GM12891 (cell line): ENCODE measurements at regions not wholly inside any gene's neighbourhood (a gene's known extent, or its start where the extent isn't known, plus 50 kb on each side); places are given as distances from the start of the nearest gene placed in this dataset.

Source experiments
- PAX5 ChIP-seq: IDR thresholded peaks from 2 replicates; pipeline ENCODE4 v1.6.1; 2011; ENCODE audit warnings: low read length, moderate library complexity, mild to moderate bottlenecking; ENCODE audit not compliant: insufficient read depth, severe bottlenecking
- POLR2A ChIP-seq: IDR thresholded peaks from 2 replicates; pipeline ENCODE4 v1.6.1; 2011; ENCODE audit warnings: low read depth, low read length, control low read depth
- POLR2AphosphoS5 ChIP-seq: IDR thresholded peaks from 2 replicates; pipeline ENCODE4 v1.6.1; 2011; ENCODE audit warnings: low read depth, low read length, control low read depth
- POU2F2 ChIP-seq: IDR thresholded peaks from 2 replicates; pipeline ENCODE4 v1.6.1; 2011; ENCODE audit warnings: low read depth, mild to moderate bottlenecking, control low read depth, low read length, moderate library complexity
- SPI1 ChIP-seq: IDR thresholded peaks from 2 replicates; pipeline ENCODE4 v1.6.1; 2011; ENCODE audit warnings: low read depth, low read length, control low read depth
- TAF1 ChIP-seq: IDR thresholded peaks from 2 replicates; pipeline ENCODE4 v1.6.1; 2011; ENCODE audit warnings: low read depth, low read length, control low read depth

DNA sequence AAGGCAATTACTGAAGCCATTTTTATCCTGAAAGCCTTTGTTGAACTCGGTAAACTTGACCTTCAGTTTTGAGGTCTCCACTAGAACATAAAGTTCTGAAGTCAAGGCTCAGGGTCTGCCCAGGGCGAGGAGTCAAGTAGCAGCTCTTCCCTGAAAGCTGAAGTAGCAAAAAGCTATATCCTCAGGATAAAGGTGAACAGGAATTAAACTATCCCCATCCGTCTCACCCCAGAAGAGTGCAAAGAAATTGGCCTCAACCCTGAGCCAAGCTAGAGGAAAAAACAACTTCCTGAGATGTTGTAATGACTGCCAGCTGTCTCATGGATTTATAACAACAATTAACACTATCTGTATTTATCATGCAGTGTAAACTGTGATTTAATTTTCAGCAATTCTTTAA is 590.8 kb downstream of the SPRY1 start:
- TF ChIP-seq TAF1, result no peak
- no peak for TF ChIP-seq POLR2AphosphoS5
- no peak for TF ChIP-seq POLR2A
- TF ChIP-seq SPI1, result no peak
- TF ChIP-seq POU2F2, result no peak
- TF ChIP-seq PAX5, result no peak
